H1 (cell line): ENCODE measurements at regions not wholly inside any gene's neighbourhood (a gene's known extent, or its start where the extent isn't known, plus 50 kb on each side); places are given as distances from the start of the nearest gene placed in this dataset.

Experiments
- CTCF ChIA-PET: fragments of 300-600 bp; sonication (Branson Sonifier 250); formaldehyde crosslinking; loops from one replicate; lab custom pipeline; 2021; ENCODE audit not compliant: partially characterized antibody; lab: Charles Lee
- POLR2A ChIA-PET: fragments of 300-600 bp; sonication (Branson Sonifier 250); formaldehyde crosslinking; loops from one replicate; lab custom pipeline; 2021; ENCODE audit warnings: inconsistent platforms; ENCODE audit not compliant: partially characterized antibody; lab: Charles Lee
- DNase-seq, 2 experiments: peaks; one replicate each; pipeline versions ENCODE4 v3.0.0 to v3.0.0-alpha.2; 2010 to 2022; ENCODE audit warnings: low spot score in 2 of 2, low read depth in 1 of 2, mixed read lengths in 1 of 2
- FAIRE-seq: peaks from 2 replicates; lab custom pipeline; 2011; peaks lifted over from hg19 to GRCh38; lab: Jason Lieb, UNC
- H2AFZ ChIP-seq: 2 replicates; pipeline ENCODE4 v1.8.1; 2012; ENCODE audit warnings: low read length, inconsistent platforms
- H2AK5ac ChIP-seq: 2 replicates; pipeline ENCODE4 v1.6.1; 2013; ENCODE audit warnings: low read depth, low read length
- H2BK120ac ChIP-seq: replicated peaks from 2 replicates; pipeline ENCODE3; 2013; ENCODE audit warnings: low read depth, low read length, inconsistent platforms
- H2BK12ac ChIP-seq: 2 replicates; pipeline ENCODE4 v1.6.1; 2013; ENCODE audit warnings: low read depth, low read length
- H2BK15ac ChIP-seq: 2 replicates; pipeline ENCODE4 v1.6.1; 2013; ENCODE audit warnings: low read length
- H2BK20ac ChIP-seq: 2 replicates; pipeline ENCODE4 v1.6.1; 2013; ENCODE audit warnings: low read length
- H2BK5ac ChIP-seq: 2 replicates; pipeline ENCODE4 v1.6.1; 2013; ENCODE audit warnings: low read depth, low read length
- H3K14ac ChIP-seq: 2 replicates; pipeline ENCODE4 v1.6.1; 2013; ENCODE audit warnings: inconsistent platforms; ENCODE audit not compliant: insufficient read length
- H3K18ac ChIP-seq: 2 replicates; pipeline ENCODE4 v1.6.1; 2013; ENCODE audit warnings: low read length; ENCODE audit errors: extremely low read depth
- H3K23ac ChIP-seq: 2 replicates; pipeline ENCODE4 v1.6.1; 2013; ENCODE audit warnings: inconsistent platforms; ENCODE audit not compliant: insufficient read length
- H3K23me2 ChIP-seq: 2 replicates; pipeline ENCODE4 v1.6.1; 2013; ENCODE audit warnings: low read depth, low read length
- H3K27ac ChIP-seq: 2 replicates; pipeline ENCODE4 v1.6.1; 2011; ENCODE audit warnings: low read depth, low read length, inconsistent platforms
- H3K27me3 ChIP-seq, 4 experiments: replicated peaks in 1 of 4; 1 replicate in 1 of 4; 2 replicates in 3 of 4; pipeline versions ENCODE4 v1.6.1 to v1.8.1; 2011 to 2013; ENCODE audit warnings: low read length in 3 of 4, mild to moderate bottlenecking in 3 of 4, inconsistent platforms in 2 of 4, mixed read lengths in 2 of 4, moderate library complexity in 1 of 4; ENCODE audit not compliant: control insufficient read depth in 3 of 4, insufficient read depth in 3 of 4; ENCODE audit errors: extremely low read depth in 1 of 4
- H3K36me3 ChIP-seq, 4 experiments: 2 replicates each; pipeline versions ENCODE4 v1.6.1 to v1.8.1; 2011 to 2013; ENCODE audit warnings: mild to moderate bottlenecking in 4 of 4, low read length in 3 of 4, moderate library complexity in 2 of 4, control low read depth in 1 of 4, inconsistent platforms in 1 of 4; ENCODE audit not compliant: insufficient read depth in 4 of 4, control insufficient read depth in 2 of 4
- H3K4ac ChIP-seq: replicated peaks from 2 replicates; pipeline ENCODE3; 2013; ENCODE audit warnings: low read length, low read depth, mixed read lengths, inconsistent platforms; ENCODE audit not compliant: insufficient read length
- H3K4me1 ChIP-seq, 4 experiments: replicated peaks in 1 of 4; 1 replicate in 1 of 4; 2 replicates in 3 of 4; pipeline versions ENCODE4 v1.6.1 to v1.8.1; 2011 to 2013; ENCODE audit warnings: low read length in 3 of 4, inconsistent platforms in 2 of 4, mixed read lengths in 1 of 4; ENCODE audit not compliant: insufficient read depth in 4 of 4, control insufficient read depth in 3 of 4
- H3K4me2 ChIP-seq, 2 experiments: 2 replicates each; pipeline versions ENCODE4 v1.6.1 to v1.8.1; 2011 to 2013; ENCODE audit warnings: low read depth in 2 of 2, low read length in 2 of 2, control low read depth in 1 of 2, inconsistent platforms in 1 of 2, mild to moderate bottlenecking in 1 of 2; ENCODE audit not compliant: insufficient read depth in 1 of 2
- H3K4me3 ChIP-seq, 4 experiments: fragments of 200-600, 300-600 bp in 1 of 4; sonication (generic), shearing (Covaris generic), sonication (Bioruptor Twin) in 1 of 4; 2 replicates each; pipeline versions ENCODE4 v1.5.1 to v1.8.1; 2011 to 2016; ENCODE audit warnings: low read length in 4 of 4, low read depth in 3 of 4, control low read depth in 2 of 4, inconsistent platforms in 2 of 4, mild to moderate bottlenecking in 2 of 4, mixed read lengths in 1 of 4, moderate library complexity in 1 of 4; ENCODE audit not compliant: insufficient read depth in 2 of 4; ENCODE audit errors: extremely low read depth in 1 of 4
- H3K56ac ChIP-seq: replicated peaks from 2 replicates; pipeline ENCODE3; 2013; ENCODE audit warnings: low read depth, mild to moderate bottlenecking, mixed read lengths, low read length, inconsistent platforms; ENCODE audit not compliant: insufficient read length
- H3K79me1 ChIP-seq: 2 replicates; pipeline ENCODE4 v1.6.1; 2013; ENCODE audit warnings: low read depth, low read length, control low read depth
- H3K79me2 ChIP-seq, 2 experiments: 2 replicates each; pipeline versions ENCODE4 v1.6.1 to v1.8.1; 2012 to 2013; ENCODE audit warnings: low read length in 2 of 2, mild to moderate bottlenecking in 2 of 2, inconsistent platforms in 1 of 2; ENCODE audit not compliant: insufficient read depth in 2 of 2, control insufficient read depth in 1 of 2
- H3K9ac ChIP-seq, 4 experiments: replicated peaks in 1 of 4; 1 replicate in 1 of 4; 2 replicates in 3 of 4; pipeline versions ENCODE4 v1.6.1 to v1.8.1; 2011 to 2013; ENCODE audit warnings: low read depth in 3 of 4, low read length in 3 of 4, control low read depth in 2 of 4, mild to moderate bottlenecking in 2 of 4, moderate library complexity in 2 of 4, inconsistent platforms in 1 of 4; ENCODE audit errors: extremely low read depth in 1 of 4
- H3K9me3 ChIP-seq, 2 experiments: 2 replicates each; pipeline versions ENCODE4 v1.6.1 to v1.8.1; 2012 to 2013; ENCODE audit warnings: mild to moderate bottlenecking in 2 of 2, moderate library complexity in 2 of 2, control low read depth in 1 of 2, inconsistent platforms in 1 of 2, low read depth in 1 of 2, low read length in 1 of 2, mixed read lengths in 1 of 2; ENCODE audit not compliant: insufficient read depth in 2 of 2
- H4K20me1 ChIP-seq, 2 experiments: replicated peaks in 1 of 2; 2 replicates each; pipeline versions ENCODE3 to v1.8.1; 2011 to 2013; ENCODE audit warnings: inconsistent platforms in 2 of 2, low read length in 2 of 2, mild to moderate bottlenecking in 1 of 2; ENCODE audit not compliant: insufficient read depth in 2 of 2, control insufficient read depth in 1 of 2
- H4K5ac ChIP-seq: 2 replicates; pipeline ENCODE4 v1.6.1; 2013; ENCODE audit warnings: low read length, low read depth, mixed read lengths, inconsistent platforms; ENCODE audit not compliant: insufficient read length
- H4K8ac ChIP-seq: 2 replicates; pipeline ENCODE4 v1.8.0; 2013; ENCODE audit warnings: mild to moderate bottlenecking, moderate library complexity, low read length, inconsistent platforms; ENCODE audit not compliant: insufficient read depth; ENCODE audit errors: extremely low read depth
- H4K91ac ChIP-seq: replicated peaks from 2 replicates; pipeline ENCODE3; 2013; ENCODE audit warnings: low read length, mixed read lengths, inconsistent platforms; ENCODE audit not compliant: insufficient read length
- ATF3 ChIP-seq: IDR thresholded peaks from 2 replicates; pipeline ENCODE4 v1.6.1; 2011; ENCODE audit warnings: low read depth, mild to moderate bottlenecking, low read length; ENCODE audit not compliant: insufficient read depth
- NANOG ChIP-seq: IDR thresholded peaks from 2 replicates; pipeline ENCODE4 v1.6.1; 2011; ENCODE audit warnings: low read length, low read depth, mild to moderate bottlenecking, inconsistent platforms; ENCODE audit not compliant: insufficient read depth, poor library complexity, severe bottlenecking
- RNF2 ChIP-seq: fragments of 200-900, 300-1000 bp; sonication (generic); IDR thresholded peaks from 2 replicates; pipeline ENCODE4 v1.7.1; 2016; ENCODE audit warnings: borderline replicate concordance, low read depth, mild to moderate bottlenecking, antibody characterized with exemption, low read length; ENCODE audit not compliant: poor library complexity, severe bottlenecking; ENCODE audit errors: missing control alignments
- TCF12 ChIP-seq: IDR thresholded peaks from 2 replicates; pipeline ENCODE4 v1.6.1; 2011; ENCODE audit warnings: low read depth, mild to moderate bottlenecking, low read length
- WGBS, 2 experiments: shearing (Covaris generic) in 1 of 2; methylation state at CpG; one replicate each; pipeline versions ENCODE4 v1.1.6 to v1.1.7; 2013 to 2015; ENCODE audit warnings: low lambda C conversion rate in 2 of 2, mixed read lengths in 2 of 2, inconsistent platforms in 1 of 2, low coverage in 1 of 2, missing lambda C conversion rate in 1 of 2; ENCODE audit not compliant: insufficient replicate concordance in 2 of 2, insufficient coverage in 1 of 2, insufficient read length in 1 of 2; ENCODE audit errors: extremely low coverage in 1 of 2, missing lambda C conversion rate in 1 of 2; 5-methylcytosine and 5-hydroxymethylcytosine counted together

GRCh38 chr11:103744496-103745153, 291.8 kb upstream of the DDI1 start:
- Histone ChIP-seq H2BK15ac (no peak overlapping the region), H2BK12ac (no peak overlapping the region), H3K27ac (no peak overlapping the region), H2BK5ac (no peak overlapping the region), H3K9ac (no peak overlapping the region), H3K23ac (no peak overlapping the region), H3K36me3 (no peaks in the 10 kb centered on the region), H3K79me2 (no peaks in the 10 kb centered on the region), H3K23me2 (no peaks in the 10 kb centered on the region), H4K8ac (no peak overlapping the region), H2BK20ac (no peak overlapping the region), H2AFZ (no peak overlapping the region), H3K14ac (no peak overlapping the region), H2AK5ac (no peak overlapping the region), H4K91ac (no peak overlapping the region), H2BK120ac (no peak overlapping the region), H3K27me3 (no peaks in the 10 kb centered on the region), H3K18ac (no peak overlapping the region), H3K4me1 (no peaks in the 10 kb centered on the region), H3K4me3 (no peak overlapping the region), H4K5ac (no peak overlapping the region), H3K4me2 (no peak overlapping the region), H3K4ac (no peak overlapping the region), H3K9me3 (peaks cover 0 to 3% of the 10 kb centered on the region in 2 experiments; a peak in 1 of 4 replicates), H3K79me1 (no peaks in the 10 kb centered on the region), H4K20me1 (no peaks in the 10 kb centered on the region), H3K56ac (no peak overlapping the region)
- WGBS, 2 experiments: 84% methylated on average over 2 of the region's 2 CpGs; no CpG with 5 or more reads in 1 of the 2 experiments
- TF ChIP-seq TCF12: no peak
- no peak for TF ChIP-seq NANOG
- TF ChIP-seq RNF2: no peak
- TF ChIP-seq ATF3: no peak
- POLR2A ChIA-PET: no interaction called here
- FAIRE-seq: no peak
- CTCF ChIA-PET: no interaction called here
- DNase-seq: no peak
